ENCODE measurements at regions not wholly inside any gene's neighbourhood (a gene's known extent, or its start where the extent isn't known, plus 50 kb on each side); places are given as distances from the start of the nearest gene placed in this dataset.

- H3K27ac Mint-ChIP-seq = no peak overlapping the region
- Histone ChIP-seq H3K36me3 (ENCODE audit: control insufficient read depth, insufficient read depth, low read length) (no peaks in the 10 kb centered on the region), H3K4me3 (ENCODE audit: low read depth, low read length) (no peak overlapping the region), H3K4me1 (ENCODE audit: control insufficient read depth, insufficient read depth, low read length, poor library complexity, severe bottlenecking) (no peaks in the 10 kb centered on the region), H3K27ac (ENCODE audit: insufficient read depth, low read length, poor library complexity, severe bottlenecking) (no peak overlapping the region), H3K27me3 (ENCODE audit: control insufficient read depth, insufficient read depth, low read length) (no peaks in the 10 kb centered on the region), H3K9me3 (ENCODE audit: control insufficient read depth in 2 of 2, low read length in 2 of 2) (no peaks in the 10 kb centered on the region)
- H3K36me3 Mint-ChIP-seq = no peaks in the 10 kb centered on the region
- H3K4me3 Mint-ChIP-seq = no peak overlapping the region
- ATAC-seq (ENCODE audit: low read depth in 2 of 2) (no peak), DNase-seq (no peak)
- no peaks in the 10 kb centered on the region for H3K27me3 Mint-ChIP-seq
- H3K9me3 Mint-ChIP-seq = no peaks in the 10 kb centered on the region
- no peaks in the 10 kb centered on the region for H3K4me1 Mint-ChIP-seq
Measured at GRCh38 chr2:7721413-7721995, 804.3 kb downstream of the RNF144A start.

- DNase-seq (no peak), ATAC-seq (ENCODE audit: low read depth in 2 of 2) (no peak)
- Histone ChIP-seq H3K4me1 (ENCODE audit: control insufficient read depth, insufficient read depth, low read length, poor library complexity, severe bottlenecking) (no peaks in the 10 kb centered on the region), H3K9me3 (ENCODE audit: control insufficient read depth in 2 of 2, low read length in 2 of 2) (no peaks in the 10 kb centered on the region), H3K27ac (ENCODE audit: insufficient read depth, low read length, poor library complexity, severe bottlenecking) (no peak overlapping the region), H3K36me3 (ENCODE audit: control insufficient read depth, insufficient read depth, low read length) (no peaks in the 10 kb centered on the region), H3K27me3 (ENCODE audit: control insufficient read depth, insufficient read depth, low read length) (no peaks in the 10 kb centered on the region), H3K4me3 (ENCODE audit: low read depth, low read length) (no peak overlapping the region)
- Mint-ChIP-seq H3K9me3 (no peaks in the 10 kb centered on the region), H3K27me3 (no peaks in the 10 kb centered on the region), H3K36me3 (no peaks in the 10 kb centered on the region), H3K27ac (no peak overlapping the region), H3K4me1 (no peaks in the 10 kb centered on the region), H3K4me3 (no peak overlapping the region)
Measured at GRCh38 chr2:7722212-7722910, 805.1 kb downstream of the RNF144A start.

DNA sequence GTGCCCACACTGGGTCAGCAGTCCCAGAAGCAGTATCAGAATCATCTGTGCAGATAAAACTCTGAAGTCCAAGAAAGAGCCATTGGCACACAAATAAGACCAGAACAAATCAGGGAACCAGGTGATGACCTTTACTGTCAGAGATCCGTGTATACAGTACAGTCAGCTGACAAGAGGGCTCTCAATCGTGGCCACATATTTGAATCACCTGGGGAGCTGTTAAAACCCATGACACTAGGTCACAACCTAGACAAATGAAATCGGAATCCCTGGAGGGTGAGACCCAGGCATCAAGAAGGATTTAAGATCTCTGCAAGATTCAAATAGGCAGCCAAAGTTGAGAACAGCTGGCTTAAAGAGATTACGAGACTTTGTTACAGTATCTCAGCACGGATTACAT lies 807.1 kb downstream of the RNF144A start:
- Mint-ChIP-seq H3K36me3 (no peaks in the 10 kb centered on the region), H3K27me3 (no peaks in the 10 kb centered on the region), H3K9me3 (no peaks in the 10 kb centered on the region), H3K4me1 (no peaks in the 10 kb centered on the region), H3K27ac (no peak overlapping the region), H3K4me3 (no peak overlapping the region)
- DNase-seq (no peak), ATAC-seq (ENCODE audit: low read depth in 2 of 2) (no peak)
- no peaks in the 10 kb centered on the region for H3K27me3 ChIP-seq (ENCODE audit: control insufficient read depth, insufficient read depth, low read length)
- H3K4me1 ChIP-seq (ENCODE audit: control insufficient read depth, insufficient read depth, low read length, poor library complexity, severe bottlenecking) = no peaks in the 10 kb centered on the region
- H3K4me3 ChIP-seq (ENCODE audit: low read depth, low read length) = no peak overlapping the region
- no peaks in the 10 kb centered on the region for H3K9me3 ChIP-seq (ENCODE audit: control insufficient read depth in 2 of 2, low read length in 2 of 2)
- H3K27ac ChIP-seq (ENCODE audit: insufficient read depth, low read length, poor library complexity, severe bottlenecking) = no peak overlapping the region
- H3K36me3 ChIP-seq (ENCODE audit: control insufficient read depth, insufficient read depth, low read length) = no peaks in the 10 kb centered on the region

DNA sequence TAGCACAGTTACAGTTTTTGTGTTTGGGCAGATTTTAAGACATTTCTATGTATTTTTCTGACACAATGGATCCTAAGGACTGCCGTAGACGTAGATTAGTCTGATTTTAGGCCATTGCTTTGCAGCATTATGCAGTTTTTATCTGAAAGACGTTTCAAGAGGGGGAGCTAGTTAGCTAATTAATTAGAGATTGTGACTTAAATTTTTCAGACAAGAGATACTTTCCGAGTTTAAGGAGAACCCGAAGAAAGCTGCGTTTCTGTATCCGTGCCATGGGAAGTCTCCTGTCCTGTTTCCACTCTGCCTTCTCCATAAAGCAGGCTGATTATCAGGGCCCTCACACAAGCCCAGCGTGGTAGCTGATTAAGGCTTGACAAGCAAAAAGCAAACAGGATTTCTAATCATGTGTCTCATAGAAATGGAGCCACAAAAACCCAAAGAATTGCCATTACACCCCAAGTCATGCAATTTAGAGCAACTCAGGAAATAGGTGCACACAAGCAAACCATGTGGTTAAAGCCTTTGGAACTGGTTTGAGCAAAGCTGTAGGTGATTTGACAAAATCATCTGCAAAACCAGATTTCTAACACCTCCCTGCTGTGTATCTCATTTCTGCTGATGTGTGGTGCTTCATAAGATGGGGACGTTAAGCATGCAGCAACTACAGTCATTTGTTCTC lies 808.1 kb downstream of the RNF144A start:
- H3K4me3 Mint-ChIP-seq = no peak overlapping the region
- no peaks in the 10 kb centered on the region for H3K9me3 ChIP-seq (ENCODE audit: control insufficient read depth in 2 of 2, low read length in 2 of 2)
- H3K27ac ChIP-seq (ENCODE audit: insufficient read depth, low read length, poor library complexity, severe bottlenecking) = no peak overlapping the region
- H3K27ac Mint-ChIP-seq = no peak overlapping the region
- ATAC-seq (ENCODE audit: low read depth in 2 of 2) (no peak), DNase-seq (peak in 1 of 3 donors; percentile 1)
- no peaks in the 10 kb centered on the region for H3K36me3 ChIP-seq (ENCODE audit: control insufficient read depth, insufficient read depth, low read length)
- H3K4me1 Mint-ChIP-seq = no peaks in the 10 kb centered on the region
- H3K4me3 ChIP-seq (ENCODE audit: low read depth, low read length) = no peak overlapping the region
- no peaks in the 10 kb centered on the region for H3K27me3 ChIP-seq (ENCODE audit: control insufficient read depth, insufficient read depth, low read length)
- H3K27me3 Mint-ChIP-seq = no peaks in the 10 kb centered on the region
- no peaks in the 10 kb centered on the region for H3K4me1 ChIP-seq (ENCODE audit: control insufficient read depth, insufficient read depth, low read length, poor library complexity, severe bottlenecking)
- no peaks in the 10 kb centered on the region for H3K9me3 Mint-ChIP-seq
- H3K36me3 Mint-ChIP-seq = no peaks in the 10 kb centered on the region

DNA sequence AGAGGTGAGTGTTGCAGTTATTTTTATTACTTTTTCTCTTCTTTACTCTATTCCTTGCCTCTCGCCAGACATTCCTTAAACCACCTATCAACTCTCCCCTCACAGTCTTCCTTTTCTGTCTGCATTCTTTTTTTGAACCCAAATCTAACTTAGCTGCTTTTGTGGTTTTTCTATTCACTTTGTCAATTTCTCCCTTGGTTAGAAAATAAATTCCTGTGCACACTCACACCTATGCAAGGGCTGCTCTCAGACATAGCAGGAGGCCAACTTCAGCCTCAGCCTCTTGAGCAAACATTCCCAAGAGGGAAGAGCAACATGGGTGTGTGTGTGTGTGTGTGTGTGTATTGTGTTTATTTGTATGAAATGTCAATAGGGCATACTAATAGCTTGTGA lies 808.6 kb downstream of the RNF144A start:
- no peaks in the 10 kb centered on the region for H3K9me3 Mint-ChIP-seq
- no peaks in the 10 kb centered on the region for H3K9me3 ChIP-seq (ENCODE audit: control insufficient read depth in 2 of 2, low read length in 2 of 2)
- H3K4me3 ChIP-seq (ENCODE audit: low read depth, low read length) = no peak overlapping the region
- no peak overlapping the region for H3K4me3 Mint-ChIP-seq
- no peaks in the 10 kb centered on the region for H3K36me3 ChIP-seq (ENCODE audit: control insufficient read depth, insufficient read depth, low read length)
- ATAC-seq (ENCODE audit: low read depth in 2 of 2) (no peak), DNase-seq (no peak)
- no peaks in the 10 kb centered on the region for H3K4me1 ChIP-seq (ENCODE audit: control insufficient read depth, insufficient read depth, low read length, poor library complexity, severe bottlenecking)
- H3K4me1 Mint-ChIP-seq = no peaks in the 10 kb centered on the region
- H3K27ac Mint-ChIP-seq = no peak overlapping the region
- H3K36me3 Mint-ChIP-seq = no peaks in the 10 kb centered on the region
- H3K27me3 ChIP-seq (ENCODE audit: control insufficient read depth, insufficient read depth, low read length) = no peaks in the 10 kb centered on the region
- peaks cover 3% of the 10 kb centered on the region for H3K27me3 Mint-ChIP-seq
- H3K27ac ChIP-seq (ENCODE audit: insufficient read depth, low read length, poor library complexity, severe bottlenecking) = no peak overlapping the region

DNA sequence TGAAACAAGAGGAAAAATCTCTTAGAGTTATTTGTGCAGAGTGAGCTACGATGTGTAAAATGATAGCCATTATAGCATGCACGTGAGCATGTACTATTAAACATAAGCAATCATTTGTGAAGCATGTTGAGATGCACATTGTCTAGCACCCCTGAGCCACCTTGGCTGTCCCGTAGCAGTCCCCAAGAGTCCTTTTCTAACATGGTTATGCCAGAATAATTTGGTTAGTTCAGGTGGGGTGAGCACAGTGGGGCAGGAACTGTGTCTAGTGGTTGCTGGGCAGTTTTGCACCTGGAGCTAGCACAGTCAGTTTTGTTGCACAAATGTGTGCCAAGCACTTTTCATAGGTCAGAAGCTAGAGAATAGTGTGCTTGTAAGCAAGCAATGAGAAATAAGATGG lies 809.8 kb downstream of the RNF144A start:
- Mint-ChIP-seq H3K27ac (no peak overlapping the region), H3K27me3 (peaks cover 5% of the 10 kb centered on the region), H3K36me3 (no peaks in the 10 kb centered on the region), H3K9me3 (no peaks in the 10 kb centered on the region), H3K4me3 (no peak overlapping the region), H3K4me1 (no peaks in the 10 kb centered on the region)
- Histone ChIP-seq H3K4me3 (ENCODE audit: low read depth, low read length) (no peak overlapping the region), H3K9me3 (ENCODE audit: control insufficient read depth in 2 of 2, low read length in 2 of 2) (no peaks in the 10 kb centered on the region), H3K27me3 (ENCODE audit: control insufficient read depth, insufficient read depth, low read length) (no peaks in the 10 kb centered on the region), H3K4me1 (ENCODE audit: control insufficient read depth, insufficient read depth, low read length, poor library complexity, severe bottlenecking) (no peaks in the 10 kb centered on the region), H3K27ac (ENCODE audit: insufficient read depth, low read length, poor library complexity, severe bottlenecking) (no peak overlapping the region), H3K36me3 (ENCODE audit: control insufficient read depth, insufficient read depth, low read length) (no peaks in the 10 kb centered on the region)
- ATAC-seq (ENCODE audit: low read depth in 2 of 2) (no peak), DNase-seq (no peak)

- Histone ChIP-seq H3K36me3 (ENCODE audit: control insufficient read depth, insufficient read depth, low read length) (no peaks in the 10 kb centered on the region), H3K4me1 (ENCODE audit: control insufficient read depth, insufficient read depth, low read length, poor library complexity, severe bottlenecking) (no peaks in the 10 kb centered on the region), H3K4me3 (ENCODE audit: low read depth, low read length) (no peak overlapping the region), H3K27ac (ENCODE audit: insufficient read depth, low read length, poor library complexity, severe bottlenecking) (no peak overlapping the region), H3K9me3 (ENCODE audit: control insufficient read depth in 2 of 2, low read length in 2 of 2) (no peaks in the 10 kb centered on the region), H3K27me3 (ENCODE audit: control insufficient read depth, insufficient read depth, low read length) (no peaks in the 10 kb centered on the region)
- Mint-ChIP-seq H3K4me1 (no peaks in the 10 kb centered on the region), H3K36me3 (no peaks in the 10 kb centered on the region), H3K4me3 (no peak overlapping the region), H3K9me3 (no peaks in the 10 kb centered on the region), H3K27ac (no peak overlapping the region), H3K27me3 (peaks cover 5% of the 10 kb centered on the region)
- ATAC-seq (ENCODE audit: low read depth in 2 of 2) (no peak), DNase-seq (no peak)
Measured at GRCh38 chr2:7728388-7728787, 811.2 kb downstream of the RNF144A start.

GRCh38 chr2:7730449-7730848 lies 813.2 kb downstream of the RNF144A start:
- Histone ChIP-seq H3K27ac (ENCODE audit: insufficient read depth, low read length, poor library complexity, severe bottlenecking) (no peak overlapping the region), H3K27me3 (ENCODE audit: control insufficient read depth, insufficient read depth, low read length) (no peaks in the 10 kb centered on the region), H3K36me3 (ENCODE audit: control insufficient read depth, insufficient read depth, low read length) (no peaks in the 10 kb centered on the region), H3K9me3 (ENCODE audit: control insufficient read depth in 2 of 2, low read length in 2 of 2) (no peaks in the 10 kb centered on the region), H3K4me1 (ENCODE audit: control insufficient read depth, insufficient read depth, low read length, poor library complexity, severe bottlenecking) (no peaks in the 10 kb centered on the region), H3K4me3 (ENCODE audit: low read depth, low read length) (no peak overlapping the region)
- H3K4me1 Mint-ChIP-seq = no peaks in the 10 kb centered on the region
- H3K36me3 Mint-ChIP-seq = no peaks in the 10 kb centered on the region
- no peak overlapping the region for H3K4me3 Mint-ChIP-seq
- DNase-seq = no peak
- H3K27me3 Mint-ChIP-seq = peaks cover 11% of the 10 kb centered on the region
- no peak overlapping the region for H3K27ac Mint-ChIP-seq
- no peaks in the 10 kb centered on the region for H3K9me3 Mint-ChIP-seq
- no peak for ATAC-seq (ENCODE audit: low read depth in 2 of 2)
